Adrenal gland (tissue), 5 donors: ENCODE measurements at regions not wholly inside any gene's neighbourhood (a gene's known extent, or its start where the extent isn't known, plus 50 kb on each side); places are given as distances from the start of the nearest gene placed in this dataset.

Experiments
- CTCF ChIP-seq, 6 experiments: fragments of 450-650 bp in 4 of 6; fragments of 200-600 bp in 2 of 6; sonication (generic) in 1 of 6; IDR thresholded peaks; 1 replicate in 5 of 6; 2 replicates in 1 of 6; pipeline versions ENCODE4 v1.5.1 to v1.8.0; 2016 to 2021; ENCODE audit warnings: antibody characterized with exemption in 6 of 6, mild to moderate bottlenecking in 2 of 6, moderate library complexity in 1 of 6
- POLR2A ChIP-seq, 2 donors: fragments of 450-650 bp; IDR thresholded peaks; one replicate each; pipeline ENCODE4 v1.6.1; 2017; ENCODE audit warnings: antibody characterized with exemption in 2 of 2, mild to moderate bottlenecking in 2 of 2, moderate library complexity in 1 of 2
- donor health status: DM: no; HTN: no; CAD: no.

- TF ChIP-seq CTCF (IDR thresholded peaks at IDR 0.05) (no peak), POLR2A (IDR thresholded peaks at IDR 0.05) (no peak)
Observed at GRCh38 chr7:52958621-52959140, 76.8 kb upstream of the POM121L12 start.
